HL-60 (cell line): ENCODE measurements at regions not wholly inside any gene's neighbourhood (a gene's known extent, or its start where the extent isn't known, plus 50 kb on each side); places are given as distances from the start of the nearest gene placed in this dataset.

ENCODE experiments used
- DNase-seq, 2 experiments: peaks; one replicate each; pipeline ENCODE4 v3.0.0-alpha.2; 2010 to 2020; ENCODE audit warnings: low read depth in 1 of 2, low spot score in 1 of 2
- H3K27ac ChIP-seq: fragments of 250-450 bp; sonication (Bioruptor Pico); replicated peaks from 2 replicates; pipeline ENCODE4 v1.5.1; 2020; ENCODE audit warnings: mild to moderate bottlenecking, moderate library complexity
- H3K27me3 ChIP-seq: fragments of 250-450 bp; sonication (Bioruptor Pico); 2 replicates; pipeline ENCODE4 v1.5.1; 2021; ENCODE audit warnings: mild to moderate bottlenecking, moderate library complexity; ENCODE audit not compliant: insufficient read depth, poor library complexity, severe bottlenecking
- H3K4me3 ChIP-seq: replicated peaks from 2 replicates; pipeline ENCODE4 v1.5.1; 2011; ENCODE audit warnings: mild to moderate bottlenecking, control low read depth, low read length; ENCODE audit not compliant: insufficient read depth
- GABPA ChIP-seq: IDR thresholded peaks from 2 replicates; pipeline ENCODE4 v1.6.1; 2012; ENCODE audit warnings: low read depth
- POLR2AphosphoS5 ChIP-seq: IDR thresholded peaks from 2 replicates; pipeline ENCODE4 v1.6.1; 2012; ENCODE audit warnings: low read depth
- SPI1 ChIP-seq: IDR thresholded peaks from 2 replicates; pipeline ENCODE4 v1.6.1; 2012; ENCODE audit warnings: low read depth, mild to moderate bottlenecking, borderline replicate concordance
- TF ChIP-seq, protein P1 (sequence below): IDR thresholded peaks from 2 replicates; pipeline ENCODE4 v1.6.1; 2012; ENCODE audit warnings: low read depth; ENCODE audit not compliant: insufficient replicate concordance
- TF ChIP-seq, protein P2 (sequence below): IDR thresholded peaks from one replicate; pipeline ENCODE4 v1.5.1; 2011; ENCODE audit warnings: low read length, control low read depth, inconsistent platforms; ENCODE audit not compliant: insufficient read depth

DNA sequence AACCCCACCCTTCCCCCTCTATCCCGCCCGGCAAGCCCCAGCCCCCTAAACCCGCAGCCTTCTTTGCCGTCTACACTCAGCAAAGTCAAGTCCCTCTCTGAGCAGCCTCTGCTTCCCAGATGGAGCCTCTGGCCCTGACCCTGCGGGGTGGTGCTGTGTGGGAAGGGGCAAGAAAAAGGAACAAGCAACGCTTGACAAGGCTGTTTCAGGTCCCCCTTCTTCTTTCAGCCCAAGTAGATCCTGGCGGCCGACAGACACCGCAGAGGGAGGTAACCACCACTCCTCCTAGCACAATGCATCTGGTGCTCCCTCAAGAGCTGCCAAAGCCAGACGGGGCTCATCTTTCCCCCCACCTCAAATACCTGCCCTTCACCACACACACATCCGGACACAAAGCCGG lies 178.3 kb downstream of the ENGASE start:
- DNase-seq = no peak
- Histone ChIP-seq H3K27ac (no peak overlapping the region), H3K27me3 (no peaks in the 10 kb centered on the region), H3K4me3 (no peak overlapping the region)
- TF ChIP-seq, protein P1, sequence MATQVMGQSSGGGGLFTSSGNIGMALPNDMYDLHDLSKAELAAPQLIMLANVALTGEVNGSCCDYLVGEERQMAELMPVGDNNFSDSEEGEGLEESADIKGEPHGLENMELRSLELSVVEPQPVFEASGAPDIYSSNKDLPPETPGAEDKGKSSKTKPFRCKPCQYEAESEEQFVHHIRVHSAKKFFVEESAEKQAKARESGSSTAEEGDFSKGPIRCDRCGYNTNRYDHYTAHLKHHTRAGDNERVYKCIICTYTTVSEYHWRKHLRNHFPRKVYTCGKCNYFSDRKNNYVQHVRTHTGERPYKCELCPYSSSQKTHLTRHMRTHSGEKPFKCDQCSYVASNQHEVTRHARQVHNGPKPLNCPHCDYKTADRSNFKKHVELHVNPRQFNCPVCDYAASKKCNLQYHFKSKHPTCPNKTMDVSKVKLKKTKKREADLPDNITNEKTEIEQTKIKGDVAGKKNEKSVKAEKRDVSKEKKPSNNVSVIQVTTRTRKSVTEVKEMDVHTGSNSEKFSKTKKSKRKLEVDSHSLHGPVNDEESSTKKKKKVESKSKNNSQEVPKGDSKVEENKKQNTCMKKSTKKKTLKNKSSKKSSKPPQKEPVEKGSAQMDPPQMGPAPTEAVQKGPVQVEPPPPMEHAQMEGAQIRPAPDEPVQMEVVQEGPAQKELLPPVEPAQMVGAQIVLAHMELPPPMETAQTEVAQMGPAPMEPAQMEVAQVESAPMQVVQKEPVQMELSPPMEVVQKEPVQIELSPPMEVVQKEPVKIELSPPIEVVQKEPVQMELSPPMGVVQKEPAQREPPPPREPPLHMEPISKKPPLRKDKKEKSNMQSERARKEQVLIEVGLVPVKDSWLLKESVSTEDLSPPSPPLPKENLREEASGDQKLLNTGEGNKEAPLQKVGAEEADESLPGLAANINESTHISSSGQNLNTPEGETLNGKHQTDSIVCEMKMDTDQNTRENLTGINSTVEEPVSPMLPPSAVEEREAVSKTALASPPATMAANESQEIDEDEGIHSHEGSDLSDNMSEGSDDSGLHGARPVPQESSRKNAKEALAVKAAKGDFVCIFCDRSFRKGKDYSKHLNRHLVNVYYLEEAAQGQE = no peak
- TF ChIP-seq SPI1 (no peak), POLR2AphosphoS5 (no peak), GABPA (no peak)
- TF ChIP-seq, protein P2, sequence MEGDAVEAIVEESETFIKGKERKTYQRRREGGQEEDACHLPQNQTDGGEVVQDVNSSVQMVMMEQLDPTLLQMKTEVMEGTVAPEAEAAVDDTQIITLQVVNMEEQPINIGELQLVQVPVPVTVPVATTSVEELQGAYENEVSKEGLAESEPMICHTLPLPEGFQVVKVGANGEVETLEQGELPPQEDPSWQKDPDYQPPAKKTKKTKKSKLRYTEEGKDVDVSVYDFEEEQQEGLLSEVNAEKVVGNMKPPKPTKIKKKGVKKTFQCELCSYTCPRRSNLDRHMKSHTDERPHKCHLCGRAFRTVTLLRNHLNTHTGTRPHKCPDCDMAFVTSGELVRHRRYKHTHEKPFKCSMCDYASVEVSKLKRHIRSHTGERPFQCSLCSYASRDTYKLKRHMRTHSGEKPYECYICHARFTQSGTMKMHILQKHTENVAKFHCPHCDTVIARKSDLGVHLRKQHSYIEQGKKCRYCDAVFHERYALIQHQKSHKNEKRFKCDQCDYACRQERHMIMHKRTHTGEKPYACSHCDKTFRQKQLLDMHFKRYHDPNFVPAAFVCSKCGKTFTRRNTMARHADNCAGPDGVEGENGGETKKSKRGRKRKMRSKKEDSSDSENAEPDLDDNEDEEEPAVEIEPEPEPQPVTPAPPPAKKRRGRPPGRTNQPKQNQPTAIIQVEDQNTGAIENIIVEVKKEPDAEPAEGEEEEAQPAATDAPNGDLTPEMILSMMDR = no peak

DNA sequence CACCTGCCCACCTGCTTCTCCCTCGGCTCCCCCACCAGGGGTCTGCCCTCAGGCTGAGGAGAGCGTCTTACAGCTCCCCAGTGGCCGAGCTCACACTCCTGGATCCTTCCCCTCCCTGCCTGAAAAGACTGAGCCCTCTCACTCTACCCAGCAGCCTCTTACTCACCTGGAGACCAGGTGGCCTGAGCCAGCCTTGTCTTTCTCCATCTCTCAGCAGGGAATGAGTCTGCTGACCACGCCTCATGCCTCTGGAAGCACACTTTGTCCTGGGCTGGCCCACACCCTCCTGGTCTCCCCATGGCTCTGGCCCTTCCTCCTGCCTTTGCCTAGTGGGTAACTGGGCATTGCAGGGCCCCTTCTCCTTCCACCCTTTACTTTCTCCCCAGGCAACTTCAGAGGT lies 177.2 kb downstream of the ENGASE start:
- H3K27me3 ChIP-seq = no peaks in the 10 kb centered on the region
- no peak for TF ChIP-seq GABPA
- TF ChIP-seq, protein P1 = no peak
- no peak for TF ChIP-seq POLR2AphosphoS5
- no peak for TF ChIP-seq SPI1
- TF ChIP-seq, protein P2 = no peak
- DNase-seq = no peak
- H3K27ac ChIP-seq = no peak overlapping the region
- no peak overlapping the region for H3K4me3 ChIP-seq

DNA sequence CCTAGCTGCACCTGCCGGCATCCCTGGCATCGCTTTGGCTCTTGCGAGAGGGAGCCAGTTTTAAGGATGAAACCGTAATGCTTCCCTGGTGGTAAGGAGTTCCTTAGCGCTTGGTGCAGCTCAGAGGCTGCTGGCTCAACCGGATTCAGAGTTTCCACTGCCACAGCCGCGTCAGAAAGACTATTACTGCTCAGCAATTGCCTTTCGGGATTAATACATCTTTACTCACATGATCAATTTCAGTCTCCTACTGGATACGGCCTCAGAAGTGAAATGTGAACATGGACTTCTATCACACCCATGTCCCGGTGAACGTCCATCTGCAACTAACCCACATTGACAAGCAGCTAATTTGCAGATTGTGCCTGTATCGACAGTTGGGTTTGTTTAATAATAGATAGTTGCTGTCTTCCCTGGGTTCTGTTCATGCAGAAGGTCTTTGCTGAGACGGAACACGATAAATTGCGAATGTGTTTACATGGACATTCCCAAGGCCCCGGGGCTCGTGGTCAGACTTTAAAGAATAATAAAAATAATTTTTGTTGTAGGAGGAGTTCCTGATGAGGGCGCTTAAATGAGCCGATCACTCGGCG lies 175.4 kb downstream of the ENGASE start:
- no peak overlapping the region for H3K4me3 ChIP-seq
- TF ChIP-seq, protein P1 = no peak
- TF ChIP-seq SPI1 (no peak), POLR2AphosphoS5 (no peak), GABPA (no peak)
- TF ChIP-seq, protein P2 = no peak
- H3K27ac ChIP-seq = no peak overlapping the region
- no peaks in the 10 kb centered on the region for H3K27me3 ChIP-seq
- DNase-seq = no peak
